Daoy (cell line): ENCODE measurements at regions not wholly inside any gene's neighbourhood (a gene's known extent, or its start where the extent isn't known, plus 50 kb on each side); places are given as distances from the start of the nearest gene placed in this dataset.
A peak's percentile ranks its signal among the peaks of the same experiment; 100 is the strongest.

ENCODE experiments used
- DNase-seq: peaks from one replicate; pipeline ENCODE4 v3.0.0-alpha.2; 2015; ENCODE audit warnings: low read depth

GRCh38 chr1:208513799-208514198 is 269.6 kb upstream of the PLXNA2 start:
- no peak for DNase-seq

- DNase-seq: no peak
Measured at GRCh38 chr1:208515129-208515528, 270.9 kb upstream of the PLXNA2 start.

DNA sequence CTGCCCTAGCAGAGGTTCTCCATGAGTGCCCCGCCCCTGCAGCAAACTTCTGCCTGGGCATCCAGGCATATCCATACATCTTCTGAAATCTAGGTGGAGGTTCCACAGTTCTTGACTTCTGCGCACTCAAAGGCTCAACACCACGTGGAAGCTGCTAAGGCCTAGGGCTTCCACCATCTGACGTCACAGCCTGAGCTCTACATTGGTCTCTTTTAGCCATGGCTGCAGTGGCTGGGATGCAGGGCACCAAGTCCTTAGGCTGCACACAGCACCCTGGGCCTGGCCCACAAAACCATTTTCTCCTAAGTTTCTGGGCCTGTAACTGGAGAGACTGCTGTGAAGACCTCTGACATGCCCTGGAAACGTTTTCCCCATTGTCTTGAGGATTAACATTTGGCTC is 272.6 kb upstream of the PLXNA2 start:
- DNase-seq: no peak

DNA sequence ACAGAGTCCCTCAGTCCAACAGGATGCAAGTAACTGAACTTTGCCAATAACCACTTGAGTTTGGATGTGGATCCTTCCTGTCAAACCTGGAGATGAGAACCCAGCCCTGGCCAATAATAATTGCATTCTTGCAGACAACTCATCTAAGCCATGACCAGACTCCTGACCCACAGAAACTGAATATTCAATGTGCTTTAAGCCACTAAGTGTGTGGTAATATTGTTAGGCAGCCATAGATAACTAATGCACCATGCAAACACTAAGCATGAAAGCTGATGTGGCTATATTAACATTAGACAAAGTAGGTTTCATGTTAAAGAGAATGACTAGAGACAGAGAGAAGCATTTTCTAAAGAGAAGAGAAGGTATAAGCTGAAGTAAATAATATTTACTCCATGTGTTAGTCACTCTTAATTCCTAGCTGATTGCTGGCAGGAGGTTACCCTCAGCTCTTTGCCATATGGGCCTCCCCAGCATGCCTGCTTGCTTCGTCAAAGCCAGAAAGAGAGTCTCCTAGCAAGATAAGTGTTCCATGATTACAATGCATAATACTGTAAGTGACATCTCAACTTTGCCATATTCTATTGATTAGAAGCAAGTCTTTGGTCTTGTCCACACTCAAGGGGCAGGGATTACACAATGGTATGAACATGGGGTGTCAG is 276.4 kb upstream of the PLXNA2 start:
- no peak for DNase-seq

DNA sequence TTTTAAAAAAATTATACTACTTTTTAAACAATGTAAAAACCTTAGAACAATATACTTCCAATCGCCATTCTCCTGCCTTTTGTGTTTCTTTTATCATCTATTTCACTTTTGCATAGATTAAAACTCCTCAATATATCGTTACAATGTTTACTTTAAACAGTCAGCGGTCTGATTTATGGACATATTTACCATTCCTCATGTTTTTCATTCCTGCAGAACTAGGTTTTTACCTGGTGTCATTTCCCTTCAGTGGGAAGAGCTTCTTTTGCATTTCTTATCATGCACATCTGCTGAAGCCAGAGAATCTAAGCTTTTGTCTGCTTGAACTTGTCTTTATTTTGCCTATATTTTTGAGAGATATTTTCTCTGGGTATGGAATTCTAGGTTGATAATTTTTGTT is 277.4 kb upstream of the PLXNA2 start:
- no peak for DNase-seq

- no peak for DNase-seq
Measured at GRCh38 chr1:208523007-208523406, 278.8 kb upstream of the PLXNA2 start.

DNA sequence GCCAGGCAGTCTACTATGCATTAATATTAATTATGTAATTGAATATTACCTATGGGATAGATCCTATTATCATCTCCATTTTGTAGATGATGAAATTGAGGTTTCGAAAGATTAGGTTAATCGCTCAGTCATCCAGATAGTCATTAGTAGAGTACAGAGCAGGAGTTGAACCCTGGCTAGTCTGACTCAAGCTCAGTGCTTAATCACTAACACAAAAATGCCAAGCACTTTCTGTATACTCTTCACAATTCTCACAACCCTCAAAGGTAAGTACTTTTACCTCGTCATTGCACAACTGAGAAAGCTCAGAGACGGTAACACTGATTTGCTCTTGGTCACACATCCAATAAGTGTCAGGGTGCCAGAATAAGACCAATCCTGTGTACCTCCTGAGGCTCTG is 280.2 kb upstream of the PLXNA2 start:
- DNase-seq: no peak

DNA sequence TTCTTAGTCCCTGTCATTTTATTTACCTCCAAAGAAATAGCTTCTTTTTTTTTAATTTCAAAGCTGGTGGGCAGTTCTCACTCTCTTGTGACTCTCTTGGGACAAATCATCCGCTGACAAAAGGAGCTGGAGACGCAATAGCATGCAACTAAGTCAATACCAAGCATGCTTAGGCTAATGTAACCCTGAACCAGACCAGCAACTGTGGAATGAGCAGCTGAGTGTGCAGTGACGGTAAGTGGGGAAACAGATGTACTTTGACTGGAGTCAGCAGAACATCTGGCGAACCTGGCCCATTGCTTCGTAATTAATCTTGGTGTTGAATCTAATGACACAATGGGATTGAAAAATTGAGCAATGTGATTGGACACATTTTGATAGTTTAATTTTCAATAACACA is 280.7 kb upstream of the PLXNA2 start:
- no peak for DNase-seq

- DNase-seq: no peak
Measured at GRCh38 chr1:208525417-208525816, 281.2 kb upstream of the PLXNA2 start.

- no peak for DNase-seq
Measured at GRCh38 chr1:208526613-208527125, 282.5 kb upstream of the PLXNA2 start.

- no peak for DNase-seq
Measured at GRCh38 chr1:208527156-208527555, 283.0 kb upstream of the PLXNA2 start.

GRCh38 chr1:208528578-208529240 is 284.5 kb upstream of the PLXNA2 start:
- DNase-seq: no peak

GRCh38 chr1:208531003-208531750 is 287.0 kb upstream of the PLXNA2 start:
- DNase-seq: no peak

- DNase-seq: no peak
Measured at GRCh38 chr1:208533746-208534598, 289.8 kb upstream of the PLXNA2 start.

DNA sequence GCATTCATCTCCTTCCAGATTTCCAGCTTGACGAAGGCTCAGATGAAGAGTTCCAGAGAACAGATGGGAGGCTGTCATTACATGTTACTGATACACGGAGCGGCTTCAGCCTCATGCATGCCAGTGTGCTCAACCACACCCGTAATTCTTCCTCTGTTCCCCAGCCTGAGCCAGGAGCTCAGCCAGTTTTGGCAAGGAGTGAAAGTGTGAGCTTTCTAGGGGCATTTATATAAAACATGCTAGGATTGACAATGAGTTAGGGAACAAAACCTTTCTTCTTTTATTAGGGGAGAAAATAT is 290.4 kb upstream of the PLXNA2 start:
- no peak for DNase-seq

GRCh38 chr1:208534979-208535378 is 290.8 kb upstream of the PLXNA2 start:
- DNase-seq: no peak

DNA sequence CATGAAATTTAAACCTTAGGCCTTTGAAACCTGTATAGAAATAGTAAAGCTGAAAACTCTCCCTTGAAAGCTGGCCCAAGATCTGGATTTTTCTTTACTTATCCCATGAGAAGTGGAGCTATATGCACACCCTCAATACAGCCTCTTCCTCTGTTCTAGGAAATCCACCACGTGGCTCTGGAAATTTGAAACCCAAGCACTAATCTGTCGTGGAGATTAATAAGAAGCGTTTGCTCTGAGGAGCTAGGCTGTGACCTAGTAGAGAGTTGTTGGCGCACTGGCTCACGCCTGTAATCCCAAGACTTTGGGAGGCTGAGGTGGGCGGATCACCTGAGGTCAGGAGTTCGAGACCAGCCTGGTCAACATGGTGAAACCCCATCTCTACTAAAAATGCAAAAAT is 291.3 kb upstream of the PLXNA2 start:
- no peak for DNase-seq

GRCh38 chr1:208536212-208536611 is 292.0 kb upstream of the PLXNA2 start:
- DNase-seq: peak; percentile 21

GRCh38 chr1:208537198-208537597 is 293.0 kb upstream of the PLXNA2 start:
- no peak for DNase-seq

DNA sequence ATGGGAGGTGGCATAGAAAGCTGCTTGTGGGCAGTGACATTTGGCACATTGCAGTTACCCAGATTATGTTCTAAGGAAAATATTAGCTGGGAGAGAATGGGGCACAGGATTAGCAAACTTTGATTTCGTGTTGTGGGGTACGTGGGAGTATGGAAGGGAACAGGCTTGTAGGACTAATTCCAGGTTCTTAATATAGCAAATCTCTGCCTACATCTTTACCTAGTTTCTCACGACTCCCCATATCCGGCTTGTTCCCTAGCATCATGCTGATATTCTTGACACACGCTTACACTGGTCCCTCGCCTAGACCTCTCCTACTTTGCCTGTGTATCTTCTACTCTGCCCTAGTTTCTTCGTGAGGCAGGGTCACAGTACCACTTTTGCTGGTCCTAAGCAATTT is 293.9 kb upstream of the PLXNA2 start:
- DNase-seq: no peak

DNA sequence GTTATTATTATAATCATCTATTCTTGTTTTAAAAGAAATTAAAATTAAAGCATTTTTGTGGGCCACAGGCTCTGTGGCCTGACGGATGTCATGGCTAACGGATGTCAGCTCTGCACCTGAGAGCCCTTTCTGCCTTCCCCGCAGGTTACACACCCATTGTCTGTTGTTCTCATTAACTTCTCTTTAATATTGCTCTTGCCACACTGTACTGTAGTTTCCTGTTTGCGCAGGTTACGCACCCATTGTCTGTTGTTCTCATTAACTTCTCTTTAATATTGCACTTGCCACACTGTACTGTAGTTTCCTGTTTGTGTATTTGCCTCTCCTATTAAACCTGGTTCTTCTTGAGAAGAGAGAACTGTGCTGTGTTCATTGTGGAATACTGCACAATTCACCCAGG is 294.4 kb upstream of the PLXNA2 start:
- DNase-seq: no peak

DNA sequence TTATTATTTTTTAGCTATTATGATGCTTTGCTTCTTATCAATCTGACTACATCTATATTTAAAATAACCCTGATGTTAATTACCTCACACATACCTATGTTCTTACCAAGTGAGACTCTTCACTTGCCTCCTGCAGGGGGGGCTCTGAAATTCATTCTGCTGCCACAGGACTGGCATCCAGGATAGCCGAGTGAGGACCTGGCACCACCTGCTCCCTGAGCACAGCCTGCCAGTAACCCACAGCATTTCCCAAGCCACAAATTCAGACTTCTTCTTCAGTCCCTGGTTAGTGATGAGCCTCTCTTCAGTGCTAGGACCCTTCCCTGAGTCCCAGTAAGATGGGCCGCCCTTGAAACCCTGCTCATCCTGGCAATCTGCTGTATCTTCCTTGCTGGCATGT is 296.5 kb upstream of the PLXNA2 start:
- no peak for DNase-seq
